WERI-Rb-1 (cell line): ENCODE measurements at regions not wholly inside any gene's neighbourhood (a gene's known extent, or its start where the extent isn't known, plus 50 kb on each side); places are given as distances from the start of the nearest gene placed in this dataset.

Experiments used
- DNase-seq: peaks from one replicate; pipeline ENCODE4 v3.0.0-alpha.2; 2020
- H3K27ac ChIP-seq: fragments of 250-450 bp; sonication (Bioruptor Pico); 2 replicates; pipeline ENCODE4 v1.5.1; 2020; ENCODE audit warnings: mild to moderate bottlenecking, moderate library complexity
- H3K27me3 ChIP-seq: fragments of 250-450 bp; sonication (Bioruptor Pico); 2 replicates; pipeline ENCODE4 v1.5.1; 2021; ENCODE audit warnings: mild to moderate bottlenecking, low read depth, moderate library complexity; ENCODE audit not compliant: insufficient read depth, severe bottlenecking
- H3K36me3 ChIP-seq: fragments of 250-450 bp; sonication (Bioruptor Pico); 2 replicates; pipeline ENCODE4 v1.5.1; 2020; ENCODE audit warnings: mild to moderate bottlenecking, moderate library complexity
- H3K4me3 ChIP-seq: 2 replicates; pipeline ENCODE4 v1.5.1; 2011; ENCODE audit warnings: low read depth, mild to moderate bottlenecking, control low read depth, low read length
- H3K9me3 ChIP-seq: fragments of 250-450 bp; sonication (Bioruptor Pico); 2 replicates; pipeline ENCODE4 v1.5.1; 2021; ENCODE audit warnings: mild to moderate bottlenecking, moderate library complexity; ENCODE audit not compliant: severe bottlenecking
- CTCF ChIP-seq: IDR thresholded peaks from 2 replicates; pipeline ENCODE4 v1.5.1; 2011; ENCODE audit warnings: low read depth, mild to moderate bottlenecking, control low read depth, inconsistent platforms, low read length

- TF ChIP-seq CTCF = no peak
- Histone ChIP-seq H3K27ac (no peak overlapping the region), H3K36me3 (no peaks in the 10 kb centered on the region), H3K4me3 (no peak overlapping the region), H3K9me3 (no peaks in the 10 kb centered on the region), H3K27me3 (no peaks in the 10 kb centered on the region)
- no peak for DNase-seq
Measured at GRCh38 chr5:92653730-92654461, 927.1 kb downstream of the NR2F1-AS1 start.

- TF ChIP-seq CTCF = no peak
- no peaks in the 10 kb centered on the region for H3K27me3 ChIP-seq
- no peaks in the 10 kb centered on the region for H3K9me3 ChIP-seq
- no peak overlapping the region for H3K27ac ChIP-seq
- DNase-seq = no peak
- no peak overlapping the region for H3K4me3 ChIP-seq
- no peaks in the 10 kb centered on the region for H3K36me3 ChIP-seq
Measured at GRCh38 chr5:92652756-92653155, 928.3 kb downstream of the NR2F1-AS1 start.

GRCh38 chr5:92644266-92644886, 936.6 kb downstream of the NR2F1-AS1 start:
- no peaks in the 10 kb centered on the region for H3K27me3 ChIP-seq
- H3K9me3 ChIP-seq = no peaks in the 10 kb centered on the region
- 0 out of 2 replicates have a peak, but pooled peaks have one; percentile 5 for TF ChIP-seq CTCF
- DNase-seq = no peak
- H3K27ac ChIP-seq = no peak overlapping the region
- no peaks in the 10 kb centered on the region for H3K36me3 ChIP-seq
- H3K4me3 ChIP-seq = no peak overlapping the region

- Histone ChIP-seq H3K36me3 (no peaks in the 10 kb centered on the region), H3K4me3 (peak overlapping the region; percentile 18), H3K27ac (no peak overlapping the region), H3K9me3 (no peaks in the 10 kb centered on the region), H3K27me3 (no peaks in the 10 kb centered on the region)
- DNase-seq = no peak
- no peak for TF ChIP-seq CTCF
Measured at GRCh38 chr5:92641031-92641962, 939.7 kb downstream of the NR2F1-AS1 start.

- H3K9me3 ChIP-seq = no peaks in the 10 kb centered on the region
- no peak overlapping the region for H3K27ac ChIP-seq
- no peaks in the 10 kb centered on the region for H3K27me3 ChIP-seq
- no peaks in the 10 kb centered on the region for H3K36me3 ChIP-seq
- no peak for DNase-seq
- H3K4me3 ChIP-seq = no peak overlapping the region
- TF ChIP-seq CTCF = no peak
Measured at GRCh38 chr5:92640340-92640739, 940.7 kb downstream of the NR2F1-AS1 start.
